Caco-2 (cell line): ENCODE measurements at regions not wholly inside any gene's neighbourhood (a gene's known extent, or its start where the extent isn't known, plus 50 kb on each side); places are given as distances from the start of the nearest gene placed in this dataset.

Experiments used
- BruUV-seq: library from RNA; stranded (reverse); fragments of 400-500 nt; replicated peaks from 2 replicates; lab custom pipeline; 2021; lab: Mats Ljungman, UMichigan
- CTCF ChIA-PET: fragments of 300-600 bp; sonication (Branson Sonifier 250); formaldehyde crosslinking; loops from one replicate; lab custom pipeline; 2022; ENCODE audit warnings: antibody characterized with exemption; lab: Charles Lee
- POLR2A ChIA-PET: fragments of 300-600 bp; sonication (Branson Sonifier 250); formaldehyde crosslinking; loops from one replicate; lab custom pipeline; 2022; ENCODE audit warnings: antibody characterized with exemption; lab: Charles Lee
- DNase-seq, 2 experiments: peaks; one replicate each; pipeline versions ENCODE4 v3.0.0 to v3.0.0-alpha.2; 2020 to 2022
- H3K27me3 ChIP-seq: replicated peaks from 2 replicates; pipeline ENCODE4 v1.6.0; 2011; ENCODE audit warnings: low read length; ENCODE audit not compliant: control insufficient read depth, insufficient read depth
- H3K36me3 ChIP-seq: 2 replicates; pipeline ENCODE4 v1.5.1; 2011; ENCODE audit warnings: low read length; ENCODE audit not compliant: control insufficient read depth, insufficient read depth
- H3K4me1 ChIP-seq: fragments of 250-450 bp; sonication (Bioruptor Pico); 2 replicates; pipeline ENCODE4 v1.5.1; 2020; ENCODE audit warnings: mild to moderate bottlenecking
- H3K4me3 ChIP-seq: 2 replicates; pipeline ENCODE4 v1.5.1; 2011; ENCODE audit warnings: low read depth, mild to moderate bottlenecking, control low read depth, low read length
- H3K9me3 ChIP-seq: fragments of 250-450 bp; sonication (Bioruptor Pico); 2 replicates; pipeline ENCODE4 v1.5.1; 2020; ENCODE audit warnings: mild to moderate bottlenecking, moderate library complexity
- H3K27ac Mint-ChIP-seq: one replicate; pipeline ENCODE4 v1.8.0; 2022; ENCODE audit warnings: mixed read lengths; ENCODE audit not compliant: unreplicated experiment
- H3K27me3 Mint-ChIP-seq: one replicate; pipeline ENCODE4 v1.8.0; 2022; ENCODE audit warnings: mixed read lengths; ENCODE audit not compliant: insufficient read depth, unreplicated experiment
- H3K36me3 Mint-ChIP-seq: one replicate; pipeline ENCODE4 v1.8.0; 2022; ENCODE audit warnings: mild to moderate bottlenecking, mixed read lengths; ENCODE audit not compliant: insufficient read depth, unreplicated experiment
- H3K4me1 Mint-ChIP-seq: one replicate; pipeline ENCODE4 v1.8.0; 2022; ENCODE audit warnings: low read depth, mixed read lengths; ENCODE audit not compliant: unreplicated experiment
- H3K4me3 Mint-ChIP-seq: one replicate; pipeline ENCODE4 v1.8.0; 2022; ENCODE audit warnings: mild to moderate bottlenecking, moderate library complexity, mixed read lengths; ENCODE audit not compliant: unreplicated experiment
- H3K9me3 Mint-ChIP-seq: one replicate; pipeline ENCODE4 v1.8.0; 2022; ENCODE audit warnings: mixed read lengths; ENCODE audit not compliant: unreplicated experiment
- intact Hi-C: fragments of 100-400 bp; cut with micrococcal nuclease; formaldehyde crosslinking; loops from one replicate; pipeline ENCODE4 v1.10.0; 2022; ENCODE audit not compliant: unreplicated experiment
- TF ChIP-seq, protein P1 (sequence below), 2 experiments: fragments of 200-600 bp in 1 of 2; IDR thresholded peaks; 1 replicate in 1 of 2; 2 replicates in 1 of 2; pipeline versions ENCODE4 v1.5.1 to v1.8.0; 2011 to 2022; ENCODE audit warnings: antibody characterized with exemption in 1 of 2, control low read depth in 1 of 2, inconsistent platforms in 1 of 2, low read depth in 1 of 2, low read length in 1 of 2, mild to moderate bottlenecking in 1 of 2, moderate library complexity in 1 of 2; ENCODE audit not compliant: insufficient read depth in 1 of 2, severe bottlenecking in 1 of 2, unreplicated experiment in 1 of 2

DNA sequence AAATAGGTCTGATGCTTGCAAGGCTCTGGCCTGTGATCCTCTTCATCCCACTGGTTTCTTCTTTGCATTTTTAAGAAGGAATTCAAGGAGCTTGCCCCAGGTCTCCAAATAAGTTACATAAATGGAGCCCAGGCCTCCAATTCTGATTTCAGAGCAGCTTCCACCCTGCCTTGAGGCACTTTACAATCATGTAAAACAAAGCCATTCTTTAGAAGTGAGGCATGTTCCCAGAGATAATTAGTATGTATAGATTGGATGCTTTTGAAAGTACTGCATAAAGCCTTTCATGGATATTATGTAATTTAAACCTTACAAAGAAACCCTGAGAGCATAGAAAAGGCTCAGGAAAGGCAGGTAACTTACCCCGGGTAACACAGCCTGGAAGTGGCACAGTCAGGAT is 466.5 kb downstream of the MIAT start:
- ChIA-PET POLR2A (no interaction called here), CTCF (no interaction called here)
- BruUV-seq = no TSS peak
- intact Hi-C loops = no loop called here
- no peaks in the 10 kb centered on the region for H3K4me1 ChIP-seq
- H3K9me3 Mint-ChIP-seq = peaks cover 7% of the 10 kb centered on the region
- H3K4me3 Mint-ChIP-seq = no peak overlapping the region
- H3K27me3 ChIP-seq = no peaks in the 10 kb centered on the region
- no peaks in the 10 kb centered on the region for H3K4me1 Mint-ChIP-seq
- H3K36me3 ChIP-seq = no peaks in the 10 kb centered on the region
- no peak overlapping the region for H3K27ac Mint-ChIP-seq
- DNase-seq = no peak
- H3K4me3 ChIP-seq = no peak overlapping the region
- no peaks in the 10 kb centered on the region for H3K9me3 ChIP-seq
- H3K36me3 Mint-ChIP-seq = no peaks in the 10 kb centered on the region
- peaks cover 4% of the 10 kb centered on the region for H3K27me3 Mint-ChIP-seq
- TF ChIP-seq, protein P1, sequence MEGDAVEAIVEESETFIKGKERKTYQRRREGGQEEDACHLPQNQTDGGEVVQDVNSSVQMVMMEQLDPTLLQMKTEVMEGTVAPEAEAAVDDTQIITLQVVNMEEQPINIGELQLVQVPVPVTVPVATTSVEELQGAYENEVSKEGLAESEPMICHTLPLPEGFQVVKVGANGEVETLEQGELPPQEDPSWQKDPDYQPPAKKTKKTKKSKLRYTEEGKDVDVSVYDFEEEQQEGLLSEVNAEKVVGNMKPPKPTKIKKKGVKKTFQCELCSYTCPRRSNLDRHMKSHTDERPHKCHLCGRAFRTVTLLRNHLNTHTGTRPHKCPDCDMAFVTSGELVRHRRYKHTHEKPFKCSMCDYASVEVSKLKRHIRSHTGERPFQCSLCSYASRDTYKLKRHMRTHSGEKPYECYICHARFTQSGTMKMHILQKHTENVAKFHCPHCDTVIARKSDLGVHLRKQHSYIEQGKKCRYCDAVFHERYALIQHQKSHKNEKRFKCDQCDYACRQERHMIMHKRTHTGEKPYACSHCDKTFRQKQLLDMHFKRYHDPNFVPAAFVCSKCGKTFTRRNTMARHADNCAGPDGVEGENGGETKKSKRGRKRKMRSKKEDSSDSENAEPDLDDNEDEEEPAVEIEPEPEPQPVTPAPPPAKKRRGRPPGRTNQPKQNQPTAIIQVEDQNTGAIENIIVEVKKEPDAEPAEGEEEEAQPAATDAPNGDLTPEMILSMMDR (IDR thresholded peaks at IDR 0.05; ENCODE audit: insufficient read depth in 1 of 2, low read depth in 1 of 2, low read length in 1 of 2, severe bottlenecking in 1 of 2, unreplicated experiment in 1 of 2) = no peak

DNA sequence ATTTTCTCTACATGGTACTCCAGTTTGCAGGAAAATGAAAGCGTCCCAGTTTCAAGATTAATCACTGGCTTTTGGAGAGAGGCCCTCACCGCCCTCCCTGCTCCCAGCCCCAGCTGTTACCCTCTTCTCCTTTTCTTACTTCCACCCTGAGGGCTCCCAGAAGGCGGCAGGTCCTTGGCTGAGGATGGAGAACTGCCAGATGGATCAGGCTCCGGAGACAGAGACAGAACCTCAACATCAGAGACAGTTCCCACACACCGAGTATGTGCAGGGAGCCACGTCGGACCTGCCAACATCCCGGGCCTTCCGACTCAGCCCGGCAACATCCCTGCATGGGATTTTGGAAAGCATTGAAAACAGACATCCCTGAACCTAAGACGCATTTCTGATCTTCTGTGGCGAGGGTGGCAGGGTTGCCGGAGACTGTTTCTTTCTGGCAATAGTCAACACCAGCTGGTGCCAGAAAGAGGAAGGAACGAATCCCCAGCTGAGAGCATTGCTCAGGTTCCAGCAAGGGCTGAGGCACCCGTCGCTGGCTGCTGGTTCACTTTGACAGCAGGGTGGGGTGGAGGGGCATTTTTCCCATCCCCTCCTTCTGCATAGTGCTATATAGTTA is 467.1 kb downstream of the MIAT start:
- Mint-ChIP-seq H3K4me1 (no peaks in the 10 kb centered on the region), H3K4me3 (no peak overlapping the region), H3K27me3 (peaks cover 4% of the 10 kb centered on the region), H3K27ac (no peak overlapping the region), H3K36me3 (no peaks in the 10 kb centered on the region), H3K9me3 (peaks cover 1% of the 10 kb centered on the region)
- BruUV-seq = no TSS peak
- H3K4me1 ChIP-seq = no peaks in the 10 kb centered on the region
- H3K4me3 ChIP-seq = no peak overlapping the region
- DNase-seq = no peak
- ChIA-PET POLR2A (no interaction called here), CTCF (no interaction called here)
- TF ChIP-seq, protein P1 (IDR thresholded peaks at IDR 0.05; ENCODE audit: insufficient read depth in 1 of 2, low read depth in 1 of 2, low read length in 1 of 2, severe bottlenecking in 1 of 2, unreplicated experiment in 1 of 2) = no peak
- intact Hi-C loops = no loop called here
- no peaks in the 10 kb centered on the region for H3K27me3 ChIP-seq
- no peaks in the 10 kb centered on the region for H3K36me3 ChIP-seq
- no peaks in the 10 kb centered on the region for H3K9me3 ChIP-seq

DNA sequence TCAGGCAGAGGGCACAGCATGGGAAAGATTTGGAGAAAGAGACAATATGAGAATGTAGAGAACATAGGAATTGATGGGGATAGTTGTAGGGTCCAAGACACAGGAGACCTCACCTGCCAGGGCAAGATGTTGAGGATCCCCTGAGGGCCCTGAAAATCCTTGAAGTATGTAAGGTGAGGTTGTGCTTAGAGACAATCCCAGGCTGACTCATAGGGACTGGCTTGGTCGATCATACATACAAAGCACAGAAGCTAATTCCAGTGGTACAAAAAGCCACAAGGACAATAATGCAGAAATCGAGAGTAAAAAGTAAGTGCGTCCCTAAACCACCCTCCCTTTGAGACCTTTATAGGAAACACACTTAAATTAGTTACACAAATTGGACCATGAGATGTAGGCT is 468.2 kb downstream of the MIAT start:
- intact Hi-C loops = no loop called here

More for the DNA sequence above, 468.2 kb downstream of the MIAT start:
- H3K4me3 Mint-ChIP-seq = no peak overlapping the region
- no TSS peak for BruUV-seq
- H3K4me1 Mint-ChIP-seq = no peaks in the 10 kb centered on the region
- H3K9me3 Mint-ChIP-seq = no peaks in the 10 kb centered on the region
- peaks cover 4% of the 10 kb centered on the region for H3K27me3 Mint-ChIP-seq
- no peak for DNase-seq
- no peaks in the 10 kb centered on the region for H3K36me3 Mint-ChIP-seq
- Histone ChIP-seq H3K9me3 (no peaks in the 10 kb centered on the region), H3K27me3 (no peaks in the 10 kb centered on the region), H3K36me3 (no peaks in the 10 kb centered on the region), H3K4me1 (no peaks in the 10 kb centered on the region; the same call in 1 of the 2 replicates), H3K4me3 (no peak overlapping the region)
- TF ChIP-seq, protein P1 (IDR thresholded peaks at IDR 0.05; ENCODE audit: insufficient read depth in 1 of 2, low read depth in 1 of 2, low read length in 1 of 2, severe bottlenecking in 1 of 2, unreplicated experiment in 1 of 2) = no peak
- H3K27ac Mint-ChIP-seq = no peak overlapping the region
- POLR2A ChIA-PET = no interaction called here
- CTCF ChIA-PET = no interaction called here
